OCI-LY3 (cell line): ENCODE measurements at regions not wholly inside any gene's neighbourhood (a gene's known extent, or its start where the extent isn't known, plus 50 kb on each side); places are given as distances from the start of the nearest gene placed in this dataset.

Experiments used
- CTCF ChIP-seq: fragments of 200-600, 300-600 bp; sonication (generic); IDR thresholded peaks from 2 replicates; pipeline ENCODE4 v1.5.1; 2014; ENCODE audit warnings: antibody characterized with exemption, low read length, low read depth
- EZH2phosphoT487 ChIP-seq: fragments of 200-600 bp; shearing (Covaris generic); IDR thresholded peaks from 2 replicates; pipeline ENCODE4 v1.6.1; 2018; ENCODE audit warnings: antibody characterized with exemption, mixed run types, low read depth

GRCh38 chr11:80559942-80560341 lies 1119.1 kb upstream of the TENM4 start:
- no peak for TF ChIP-seq CTCF
- no peak for TF ChIP-seq EZH2phosphoT487
